HG02623 (cell line): ENCODE measurements at regions not wholly inside any gene's neighbourhood (a gene's known extent, or its start where the extent isn't known, plus 50 kb on each side); places are given as distances from the start of the nearest gene placed in this dataset.
"Not testable (repeated sequence)": the region's sequence is repeated elsewhere in the genome, so short reads cannot be mapped to it uniquely, and the experiment has no call there.

Experiments used
- ATAC-seq: cut with Tn5 transposase; IDR thresholded peaks from one replicate; pipeline ENCODE4 v1.9.1; 2021; ENCODE audit warnings: moderate library complexity; ENCODE audit not compliant: unreplicated experiment

- ATAC-seq, result not testable (repeated sequence)
Observed at GRCh38 chr5:97234380-97234779, 51.3 kb upstream of the RIOK2 start.

- no peak for ATAC-seq
Observed at GRCh38 chr5:97242341-97242740, 59.3 kb upstream of the RIOK2 start.

GRCh38 chr5:97243353-97243752 is 60.3 kb upstream of the RIOK2 start:
- no peak for ATAC-seq

- ATAC-seq, result no peak
Observed at GRCh38 chr5:97245386-97245785, 62.3 kb upstream of the RIOK2 start.

GRCh38 chr5:97250113-97250512 is 67.1 kb upstream of the RIOK2 start:
- no peak for ATAC-seq

GRCh38 chr5:97266076-97266475 is 83.0 kb upstream of the RIOK2 start:
- no peak for ATAC-seq

- no peak for ATAC-seq
Observed at GRCh38 chr5:97266576-97266975, 83.5 kb upstream of the RIOK2 start.

- no peak for ATAC-seq
Observed at GRCh38 chr5:97267767-97268166, 84.7 kb upstream of the RIOK2 start.

GRCh38 chr5:97276474-97277120 is 93.5 kb upstream of the RIOK2 start:
- ATAC-seq, result no peak

- ATAC-seq, result no peak
Observed at GRCh38 chr5:97281257-97281656, 98.2 kb upstream of the RIOK2 start.

GRCh38 chr5:97297063-97297703 is 114.1 kb upstream of the RIOK2 start:
- peak; percentile 98 for ATAC-seq

GRCh38 chr5:97297704-97298091 is 114.7 kb upstream of the RIOK2 start:
- ATAC-seq, result peak; percentile 14

- ATAC-seq, result not testable (repeated sequence)
Observed at GRCh38 chr5:97301181-97301580, 118.1 kb upstream of the RIOK2 start.

- no peak for ATAC-seq
Observed at GRCh38 chr5:97338729-97339128, 155.7 kb upstream of the RIOK2 start.

GRCh38 chr5:97355775-97356174 is 172.7 kb upstream of the RIOK2 start:
- ATAC-seq, result peak; percentile 97

- ATAC-seq, result no peak
Observed at GRCh38 chr5:97363577-97363976, 180.5 kb upstream of the RIOK2 start.

GRCh38 chr5:97364731-97365130 is 181.7 kb upstream of the RIOK2 start:
- no peak for ATAC-seq

- no peak for ATAC-seq
Observed at GRCh38 chr5:97365163-97365845, 182.3 kb upstream of the RIOK2 start.

GRCh38 chr5:97365918-97366317 is 182.9 kb upstream of the RIOK2 start:
- ATAC-seq, result no peak

GRCh38 chr5:97375959-97376358 is 192.9 kb upstream of the RIOK2 start:
- ATAC-seq, result no peak

- no peak for ATAC-seq
Observed at GRCh38 chr5:97377582-97377981, 194.5 kb upstream of the RIOK2 start.

- no peak for ATAC-seq
Observed at GRCh38 chr5:97383996-97384395, 200.9 kb upstream of the RIOK2 start.
